Trophoblast cell (in vitro differentiated cells and primary cell): ENCODE measurements at regions not wholly inside any gene's neighbourhood (a gene's known extent, or its start where the extent isn't known, plus 50 kb on each side); places are given as distances from the start of the nearest gene placed in this dataset.

Experiments
- DNase-seq, 2 donors: peaks; one replicate each; pipeline ENCODE4 v3.0.0-alpha.2; 2016
- H2AFZ ChIP-seq: 2 replicates; pipeline ENCODE4 v1.6.1; 2013; ENCODE audit warnings: low read length, moderate library complexity, mild to moderate bottlenecking; ENCODE audit not compliant: insufficient read depth, poor library complexity
- H2AK5ac ChIP-seq: 2 replicates; pipeline ENCODE4 v1.6.1; 2013; ENCODE audit warnings: mild to moderate bottlenecking, low read length
- H2BK120ac ChIP-seq: 2 replicates; pipeline ENCODE4 v1.6.1; 2013; ENCODE audit warnings: low read length, mild to moderate bottlenecking, moderate library complexity; ENCODE audit not compliant: insufficient read depth, poor library complexity
- H2BK12ac ChIP-seq: 2 replicates; pipeline ENCODE4 v1.6.1; 2013; ENCODE audit warnings: mild to moderate bottlenecking, low read length, moderate library complexity
- H2BK5ac ChIP-seq: 2 replicates; pipeline ENCODE4 v1.6.1; 2013; ENCODE audit warnings: low read length, low read depth, moderate library complexity, mild to moderate bottlenecking; ENCODE audit not compliant: poor library complexity
- H3K14ac ChIP-seq: 2 replicates; pipeline ENCODE4 v1.6.1; 2013; ENCODE audit warnings: mild to moderate bottlenecking, low read length
- H3K18ac ChIP-seq: 2 replicates; pipeline ENCODE4 v1.6.1; 2013; ENCODE audit warnings: mild to moderate bottlenecking, low read length
- H3K23ac ChIP-seq: 2 replicates; pipeline ENCODE4 v1.6.1; 2013; ENCODE audit warnings: low read length
- H3K27ac ChIP-seq: 2 replicates; pipeline ENCODE4 v1.5.1; 2013; ENCODE audit warnings: low read depth, mild to moderate bottlenecking, inconsistent platforms, low read length, moderate library complexity
- H3K27me3 ChIP-seq: 2 replicates; pipeline ENCODE4 v1.6.1; 2013; ENCODE audit warnings: inconsistent platforms, mild to moderate bottlenecking, low read length, moderate library complexity; ENCODE audit not compliant: insufficient read depth
- H3K36me3 ChIP-seq, 2 experiments: 1 replicate in 1 of 2; 2 replicates in 1 of 2; pipeline ENCODE4 v1.6.1; 2013; ENCODE audit warnings: low read length in 2 of 2, mild to moderate bottlenecking in 2 of 2, moderate library complexity in 1 of 2; ENCODE audit not compliant: insufficient read depth in 2 of 2, control insufficient read depth in 1 of 2
- H3K4ac ChIP-seq: 2 replicates; pipeline ENCODE4 v1.6.1; 2013; ENCODE audit warnings: low read depth, mild to moderate bottlenecking, low read length, moderate library complexity
- H3K4me1 ChIP-seq, 2 experiments: 1 replicate in 1 of 2; 2 replicates in 1 of 2; pipeline ENCODE4 v1.6.1; 2013; ENCODE audit warnings: low read length in 2 of 2, mild to moderate bottlenecking in 2 of 2, moderate library complexity in 1 of 2; ENCODE audit not compliant: insufficient read depth in 2 of 2, control insufficient read depth in 1 of 2
- H3K4me2 ChIP-seq: 2 replicates; pipeline ENCODE4 v1.6.1; 2013; ENCODE audit warnings: inconsistent platforms, mild to moderate bottlenecking, low read length, moderate library complexity
- H3K4me3 ChIP-seq: 2 replicates; pipeline ENCODE4 v1.5.1; 2013; ENCODE audit warnings: mild to moderate bottlenecking, low read depth, low read length, inconsistent platforms
- H3K79me1 ChIP-seq: one replicate; pipeline ENCODE4 v1.6.1; 2013; ENCODE audit warnings: low read length
- H3K79me2 ChIP-seq: 2 replicates; pipeline ENCODE4 v1.6.1; 2013; ENCODE audit warnings: low read length, mild to moderate bottlenecking; ENCODE audit not compliant: control insufficient read depth, insufficient read depth, poor library complexity
- H3K9ac ChIP-seq: 2 replicates; pipeline ENCODE4 v1.6.1; 2013; ENCODE audit warnings: mild to moderate bottlenecking, low read length
- H3K9me3 ChIP-seq: 2 replicates; pipeline ENCODE4 v1.6.1; 2013; ENCODE audit warnings: low read depth, mild to moderate bottlenecking, control low read depth, inconsistent platforms, low read length; ENCODE audit not compliant: insufficient read depth
- H4K12ac ChIP-seq: 2 replicates; pipeline ENCODE4 v1.6.1; 2013; ENCODE audit warnings: low read depth, mild to moderate bottlenecking, low read length, moderate library complexity
- H4K8ac ChIP-seq: 2 replicates; pipeline ENCODE4 v1.6.1; 2013; ENCODE audit warnings: low read depth, mild to moderate bottlenecking, low read length, moderate library complexity
- H4K91ac ChIP-seq: one replicate; pipeline ENCODE4 v1.6.1; 2013; ENCODE audit warnings: low read depth, mild to moderate bottlenecking, low read length, moderate library complexity
- WGBS: extraction: QIAGEN DNeasy Blood & Tissue Kit; methylation state at CpG from one replicate; pipeline ENCODE4 v1.1.7; 2013; ENCODE audit warnings: missing lambda C conversion rate; ENCODE audit not compliant: insufficient read length, insufficient coverage; ENCODE audit errors: extremely low coverage; 5-methylcytosine and 5-hydroxymethylcytosine counted together

GRCh38 chr7:16033233-16033632 lies 346.8 kb upstream of the MEOX2 start:
- H2AFZ ChIP-seq: no peak overlapping the region
- no peaks in the 10 kb centered on the region for H3K79me2 ChIP-seq
- H4K91ac ChIP-seq: no peak overlapping the region
- DNase-seq: no peak
- H2BK5ac ChIP-seq: no peak overlapping the region
- H2BK12ac ChIP-seq: no peak overlapping the region
- no peak overlapping the region for H3K14ac ChIP-seq
- H3K27me3 ChIP-seq: no peaks in the 10 kb centered on the region
- H3K23ac ChIP-seq: no peak overlapping the region
- H3K4me1 ChIP-seq: peaks cover 0 to 3% of the 10 kb centered on the region in 2 experiments
- H3K4ac ChIP-seq: no peak overlapping the region
- no peaks in the 10 kb centered on the region for H3K36me3 ChIP-seq
- no peak overlapping the region for H3K4me3 ChIP-seq
- no CpG with 5 or more reads among the region's 2 CpGs for WGBS
- no peak overlapping the region for H3K9ac ChIP-seq
- no peak overlapping the region for H3K27ac ChIP-seq
- H3K4me2 ChIP-seq: no peak overlapping the region
- no peak overlapping the region for H2BK120ac ChIP-seq
- no peaks in the 10 kb centered on the region for H3K9me3 ChIP-seq
- H4K8ac ChIP-seq: no peak overlapping the region
- no peak overlapping the region for H2AK5ac ChIP-seq
- H3K18ac ChIP-seq: no peak overlapping the region
- H4K12ac ChIP-seq: no peak overlapping the region
- H3K79me1 ChIP-seq: no peaks in the 10 kb centered on the region

- no peaks in the 10 kb centered on the region for H3K36me3 ChIP-seq
- H3K4ac ChIP-seq: no peak overlapping the region
- no peaks in the 10 kb centered on the region for H3K9me3 ChIP-seq
- no peak overlapping the region for H3K14ac ChIP-seq
- no peak overlapping the region for H4K91ac ChIP-seq
- H3K4me2 ChIP-seq: no peak overlapping the region
- H2AFZ ChIP-seq: no peak overlapping the region
- H3K79me2 ChIP-seq: no peaks in the 10 kb centered on the region
- H4K12ac ChIP-seq: no peak overlapping the region
- H4K8ac ChIP-seq: no peak overlapping the region
- no peak overlapping the region for H2BK120ac ChIP-seq
- H3K27me3 ChIP-seq: no peaks in the 10 kb centered on the region
- H3K4me3 ChIP-seq: no peak overlapping the region
- no peak overlapping the region for H2BK5ac ChIP-seq
- H3K27ac ChIP-seq: no peak overlapping the region
- H3K18ac ChIP-seq: no peak overlapping the region
- H3K23ac ChIP-seq: no peak overlapping the region
- no peaks in the 10 kb centered on the region for H3K79me1 ChIP-seq
- H2BK12ac ChIP-seq: no peak overlapping the region
- no peak overlapping the region for H3K9ac ChIP-seq
- H3K4me1 ChIP-seq: no peaks in the 10 kb centered on the region
- no CpG with 5 or more reads among the region's 5 CpGs for WGBS
- DNase-seq: no peak
- no peak overlapping the region for H2AK5ac ChIP-seq
These were observed 342.2 kb upstream of the MEOX2 start for GRCh38 chr7:16028636-16029035.

- DNase-seq: peak in 1 of 2 donors; percentile 29
- WGBS: no CpG with 5 or more reads among the region's 2 CpGs
These were observed 341.6 kb upstream of the MEOX2 start for GRCh38 chr7:16028103-16028502.

GRCh38 chr7:16027396-16027795 lies 340.9 kb upstream of the MEOX2 start:
- Histone ChIP-seq H4K91ac (no peak overlapping the region), H2BK5ac (no peak overlapping the region), H2AFZ (no peak overlapping the region), H2AK5ac (no peak overlapping the region), H3K23ac (no peak overlapping the region), H4K12ac (no peak overlapping the region), H3K79me1 (no peaks in the 10 kb centered on the region), H2BK12ac (no peak overlapping the region), H3K4me2 (no peak overlapping the region), H3K36me3 (no peaks in the 10 kb centered on the region), H3K9me3 (no peaks in the 10 kb centered on the region), H3K27me3 (no peaks in the 10 kb centered on the region), H3K4me3 (no peak overlapping the region), H3K9ac (no peak overlapping the region), H3K18ac (no peak overlapping the region), H3K27ac (no peak overlapping the region), H3K79me2 (no peaks in the 10 kb centered on the region), H3K14ac (no peak overlapping the region), H2BK120ac (no peak overlapping the region), H4K8ac (no peak overlapping the region), H3K4ac (no peak overlapping the region), H3K4me1 (no peaks in the 10 kb centered on the region)
- DNase-seq: no peak
- no CpG with 5 or more reads among the region's 2 CpGs for WGBS

More at GRCh38 chr7:16028103-16028502, 341.6 kb upstream of the MEOX2 start:
- Histone ChIP-seq H2AFZ (no peak overlapping the region), H3K36me3 (no peaks in the 10 kb centered on the region), H2BK120ac (no peak overlapping the region), H3K18ac (no peak overlapping the region), H3K79me1 (no peaks in the 10 kb centered on the region), H3K14ac (no peak overlapping the region), H2AK5ac (no peak overlapping the region), H3K9me3 (no peaks in the 10 kb centered on the region), H3K23ac (no peak overlapping the region), H4K91ac (no peak overlapping the region), H3K79me2 (no peaks in the 10 kb centered on the region), H2BK12ac (no peak overlapping the region), H3K27me3 (no peaks in the 10 kb centered on the region), H3K4ac (no peak overlapping the region), H3K9ac (no peak overlapping the region), H3K4me3 (no peak overlapping the region), H4K12ac (no peak overlapping the region), H3K4me2 (no peak overlapping the region), H2BK5ac (no peak overlapping the region), H4K8ac (no peak overlapping the region), H3K4me1 (no peaks in the 10 kb centered on the region), H3K27ac (no peak overlapping the region)
